Stimulated activated CD8-positive, alpha-beta memory T cell treated with anti-CD3 and anti-CD28 coated beads, Interleukin-7, amount 100 ng/mL, for 24 hours (primary cell): ENCODE measurements at regions not wholly inside any gene's neighbourhood (a gene's known extent, or its start where the extent isn't known, plus 50 kb on each side); places are given as distances from the start of the nearest gene placed in this dataset.

Experiments used
- DNase-seq: peaks from one replicate; pipeline ENCODE4 v3.0.0-alpha.2; 2020; ENCODE audit warnings: low read depth

GRCh38 chr21:15241997-15242736 is 177.4 kb upstream of the NRIP1 start:
- DNase-seq = no peak

GRCh38 chr21:15242906-15243305 is 178.1 kb upstream of the NRIP1 start:
- no peak for DNase-seq

- DNase-seq = no peak
Observed at GRCh38 chr21:15243406-15243805, 178.6 kb upstream of the NRIP1 start.

GRCh38 chr21:15247613-15248012 is 182.8 kb upstream of the NRIP1 start:
- DNase-seq = no peak

- DNase-seq = no peak
Observed at GRCh38 chr21:15249285-15249993, 184.6 kb upstream of the NRIP1 start.

- no peak for DNase-seq
Observed at GRCh38 chr21:15250384-15250783, 185.6 kb upstream of the NRIP1 start.

GRCh38 chr21:15252431-15252830 is 187.6 kb upstream of the NRIP1 start:
- DNase-seq = no peak

GRCh38 chr21:15254111-15254510 is 189.3 kb upstream of the NRIP1 start:
- no peak for DNase-seq

- DNase-seq = no peak
Observed at GRCh38 chr21:15255261-15255660, 190.5 kb upstream of the NRIP1 start.

- no peak for DNase-seq
Observed at GRCh38 chr21:15255763-15256162, 191.0 kb upstream of the NRIP1 start.

- no peak for DNase-seq
Observed at GRCh38 chr21:15256996-15257395, 192.2 kb upstream of the NRIP1 start.

- DNase-seq = no peak
Observed at GRCh38 chr21:15257646-15258045, 192.8 kb upstream of the NRIP1 start.

- no peak for DNase-seq
Observed at GRCh38 chr21:15259824-15260223, 195.0 kb upstream of the NRIP1 start.

- DNase-seq = no peak
Observed at GRCh38 chr21:15260604-15261003, 195.8 kb upstream of the NRIP1 start.

GRCh38 chr21:15264084-15264665 is 199.4 kb upstream of the NRIP1 start:
- no peak for DNase-seq

- DNase-seq = no peak
Observed at GRCh38 chr21:15272171-15272570, 207.4 kb upstream of the NRIP1 start.

- DNase-seq = no peak
Observed at GRCh38 chr21:15272591-15272990, 207.8 kb upstream of the NRIP1 start.

- DNase-seq = no peak
Observed at GRCh38 chr21:15273244-15273643, 208.4 kb upstream of the NRIP1 start.

GRCh38 chr21:15274701-15275485 is 210.1 kb upstream of the NRIP1 start:
- no peak for DNase-seq

GRCh38 chr21:15275615-15276235 is 210.9 kb upstream of the NRIP1 start:
- no peak for DNase-seq

GRCh38 chr21:15276243-15276642 is 211.4 kb upstream of the NRIP1 start:
- no peak for DNase-seq

- no peak for DNase-seq
Observed at GRCh38 chr21:15277466-15277865, 212.7 kb upstream of the NRIP1 start.
